ENCODE measurements at regions not wholly inside any gene's neighbourhood (a gene's known extent, or its start where the extent isn't known, plus 50 kb on each side); places are given as distances from the start of the nearest gene placed in this dataset.

GRCh38 chr2:120869036-120869729 lies 133.5 kb downstream of the GLI2 start:
- DNase-seq: no peak

- no peak for DNase-seq
Measured at GRCh38 chr2:120869730-120870466, 134.2 kb downstream of the GLI2 start.

GRCh38 chr2:120870467-120870788 lies 134.8 kb downstream of the GLI2 start:
- no peak for DNase-seq

GRCh38 chr2:120871016-120871635 lies 135.5 kb downstream of the GLI2 start:
- DNase-seq: no peak

GRCh38 chr2:120871881-120872620 lies 136.4 kb downstream of the GLI2 start:
- DNase-seq: no peak

- no peak for DNase-seq
Measured at GRCh38 chr2:120873958-120874887, 138.6 kb downstream of the GLI2 start.

GRCh38 chr2:120874888-120875275 lies 139.2 kb downstream of the GLI2 start:
- no peak for DNase-seq

- no peak for DNase-seq
Measured at GRCh38 chr2:120875431-120875830, 139.8 kb downstream of the GLI2 start.

- DNase-seq: no peak
Measured at GRCh38 chr2:120876526-120877280, 141.0 kb downstream of the GLI2 start.

GRCh38 chr2:120877409-120877808 lies 141.7 kb downstream of the GLI2 start:
- no peak for DNase-seq

GRCh38 chr2:120878970-120879369 lies 143.3 kb downstream of the GLI2 start:
- DNase-seq: no peak

GRCh38 chr2:120879431-120880295 lies 144.0 kb downstream of the GLI2 start:
- DNase-seq: no peak

- DNase-seq: no peak
Measured at GRCh38 chr2:120880381-120880780, 144.7 kb downstream of the GLI2 start.

GRCh38 chr2:120881981-120882788 lies 146.5 kb downstream of the GLI2 start:
- DNase-seq: no peak

GRCh38 chr2:120883607-120884440 lies 148.2 kb downstream of the GLI2 start:
- DNase-seq: no peak

GRCh38 chr2:120884472-120885290 lies 149.0 kb downstream of the GLI2 start:
- no peak for DNase-seq

GRCh38 chr2:120885321-120885720 lies 149.7 kb downstream of the GLI2 start:
- no peak for DNase-seq

- no peak for DNase-seq
Measured at GRCh38 chr2:120885749-120886148, 150.1 kb downstream of the GLI2 start.

Data from CD4-positive, alpha-beta T cell treated with Interleukin-1 beta for 1 hour (primary cell).